ENCODE measurements at regions not wholly inside any gene's neighbourhood (a gene's known extent, or its start where the extent isn't known, plus 50 kb on each side); places are given as distances from the start of the nearest gene placed in this dataset.

GRCh38 chr16:79449900-79450299, 150.6 kb downstream of the MAF start:
- no peak for DNase-seq (ENCODE audit: low spot score)
- no peak overlapping the region for H3K27ac Mint-ChIP-seq
- H3K36me3 Mint-ChIP-seq (ENCODE audit: low read depth), result no peaks in the 10 kb centered on the region
- peaks cover 9% of the 10 kb centered on the region for H3K27me3 Mint-ChIP-seq (ENCODE audit: low read depth)
- H3K4me3 Mint-ChIP-seq, result no peak overlapping the region
- no peaks in the 10 kb centered on the region for H3K9me3 Mint-ChIP-seq
- H3K4me1 Mint-ChIP-seq (ENCODE audit: low read depth), result peaks cover 14% of the 10 kb centered on the region

GRCh38 chr16:79449067-79449769, 151.3 kb downstream of the MAF start:
- Mint-ChIP-seq H3K4me3 (no peak overlapping the region), H3K4me1 (ENCODE audit: low read depth) (peaks cover 14% of the 10 kb centered on the region), H3K9me3 (no peaks in the 10 kb centered on the region), H3K27me3 (ENCODE audit: low read depth) (peaks cover 9% of the 10 kb centered on the region), H3K36me3 (ENCODE audit: low read depth) (no peaks in the 10 kb centered on the region), H3K27ac (no peak overlapping the region)
- DNase-seq (ENCODE audit: low spot score), result no peak

GRCh38 chr16:79444572-79444971, 156.0 kb downstream of the MAF start:
- Mint-ChIP-seq H3K36me3 (ENCODE audit: low read depth) (no peaks in the 10 kb centered on the region), H3K4me3 (no peak overlapping the region), H3K9me3 (no peaks in the 10 kb centered on the region), H3K4me1 (ENCODE audit: low read depth) (no peaks in the 10 kb centered on the region), H3K27me3 (ENCODE audit: low read depth) (peaks cover 8% of the 10 kb centered on the region), H3K27ac (no peak overlapping the region)
- DNase-seq (ENCODE audit: low spot score), result no peak

- Mint-ChIP-seq H3K4me1 (ENCODE audit: low read depth) (no peaks in the 10 kb centered on the region), H3K27me3 (ENCODE audit: low read depth) (no peaks in the 10 kb centered on the region), H3K36me3 (ENCODE audit: low read depth) (no peaks in the 10 kb centered on the region), H3K9me3 (no peaks in the 10 kb centered on the region), H3K4me3 (no peak overlapping the region), H3K27ac (no peak overlapping the region)
- DNase-seq (ENCODE audit: low spot score), result no peak
Measured at GRCh38 chr16:79439901-79440300, 160.6 kb downstream of the MAF start.

- no peaks in the 10 kb centered on the region for H3K36me3 Mint-ChIP-seq (ENCODE audit: low read depth)
- H3K27ac Mint-ChIP-seq, result no peak overlapping the region
- no peak overlapping the region for H3K4me3 Mint-ChIP-seq
- H3K4me1 Mint-ChIP-seq (ENCODE audit: low read depth), result no peaks in the 10 kb centered on the region
- no peaks in the 10 kb centered on the region for H3K9me3 Mint-ChIP-seq
- no peak for DNase-seq (ENCODE audit: low spot score)
- H3K27me3 Mint-ChIP-seq (ENCODE audit: low read depth), result no peaks in the 10 kb centered on the region
Measured at GRCh38 chr16:79437764-79438751, 162.5 kb downstream of the MAF start.

GRCh38 chr16:79436885-79437284, 163.7 kb downstream of the MAF start:
- H3K36me3 Mint-ChIP-seq (ENCODE audit: low read depth), result no peaks in the 10 kb centered on the region
- no peak overlapping the region for H3K4me3 Mint-ChIP-seq
- DNase-seq (ENCODE audit: low spot score), result no peak
- peaks cover 7% of the 10 kb centered on the region for H3K9me3 Mint-ChIP-seq
- no peaks in the 10 kb centered on the region for H3K4me1 Mint-ChIP-seq (ENCODE audit: low read depth)
- no peak overlapping the region for H3K27ac Mint-ChIP-seq
- H3K27me3 Mint-ChIP-seq (ENCODE audit: low read depth), result no peaks in the 10 kb centered on the region

- Mint-ChIP-seq H3K4me3 (no peak overlapping the region), H3K27me3 (ENCODE audit: low read depth) (no peaks in the 10 kb centered on the region), H3K4me1 (ENCODE audit: low read depth) (no peaks in the 10 kb centered on the region), H3K27ac (no peak overlapping the region), H3K36me3 (ENCODE audit: low read depth) (no peaks in the 10 kb centered on the region), H3K9me3 (peaks cover 8% of the 10 kb centered on the region)
- no peak for DNase-seq (ENCODE audit: low spot score)
Measured at GRCh38 chr16:79434771-79435170, 165.8 kb downstream of the MAF start.

GRCh38 chr16:79434092-79434491, 166.4 kb downstream of the MAF start:
- no peak overlapping the region for H3K4me3 Mint-ChIP-seq
- H3K27me3 Mint-ChIP-seq (ENCODE audit: low read depth), result no peaks in the 10 kb centered on the region
- no peaks in the 10 kb centered on the region for H3K36me3 Mint-ChIP-seq (ENCODE audit: low read depth)
- no peak overlapping the region for H3K27ac Mint-ChIP-seq
- no peak for DNase-seq (ENCODE audit: low spot score)
- peaks cover 8% of the 10 kb centered on the region for H3K9me3 Mint-ChIP-seq
- H3K4me1 Mint-ChIP-seq (ENCODE audit: low read depth), result no peaks in the 10 kb centered on the region

GRCh38 chr16:79431923-79432322, 168.6 kb downstream of the MAF start:
- Mint-ChIP-seq H3K36me3 (ENCODE audit: low read depth) (no peaks in the 10 kb centered on the region), H3K27me3 (ENCODE audit: low read depth) (no peaks in the 10 kb centered on the region), H3K9me3 (peaks cover 8% of the 10 kb centered on the region), H3K27ac (no peak overlapping the region), H3K4me3 (no peak overlapping the region), H3K4me1 (ENCODE audit: low read depth) (no peaks in the 10 kb centered on the region)
- no peak for DNase-seq (ENCODE audit: low spot score)

GRCh38 chr16:79430191-79430678, 170.3 kb downstream of the MAF start:
- Mint-ChIP-seq H3K27me3 (ENCODE audit: low read depth) (no peaks in the 10 kb centered on the region), H3K4me1 (ENCODE audit: low read depth) (no peaks in the 10 kb centered on the region)
- no peak for DNase-seq (ENCODE audit: low spot score)

GRCh38 chr16:79429381-79430190, 171.0 kb downstream of the MAF start:
- no peaks in the 10 kb centered on the region for H3K27me3 Mint-ChIP-seq (ENCODE audit: low read depth)

More at GRCh38 chr16:79430191-79430678, 170.3 kb downstream of the MAF start:
- Mint-ChIP-seq H3K36me3 (ENCODE audit: low read depth) (no peaks in the 10 kb centered on the region), H3K9me3 (peaks cover 8% of the 10 kb centered on the region), H3K27ac (no peak overlapping the region), H3K4me3 (no peak overlapping the region)

GRCh38 chr16:79426663-79427062, 173.9 kb downstream of the MAF start:
- H3K36me3 Mint-ChIP-seq (ENCODE audit: low read depth), result no peaks in the 10 kb centered on the region
- H3K27me3 Mint-ChIP-seq (ENCODE audit: low read depth), result no peaks in the 10 kb centered on the region
- no peak overlapping the region for H3K27ac Mint-ChIP-seq
- H3K9me3 Mint-ChIP-seq, result no peaks in the 10 kb centered on the region
- no peak overlapping the region for H3K4me3 Mint-ChIP-seq
- no peaks in the 10 kb centered on the region for H3K4me1 Mint-ChIP-seq (ENCODE audit: low read depth)
- DNase-seq (ENCODE audit: low spot score), result no peak

More at GRCh38 chr16:79429381-79430190, 171.0 kb downstream of the MAF start:
- Mint-ChIP-seq H3K4me1 (ENCODE audit: low read depth) (no peaks in the 10 kb centered on the region), H3K4me3 (no peak overlapping the region), H3K9me3 (peaks cover 8% of the 10 kb centered on the region), H3K27ac (no peak overlapping the region), H3K36me3 (ENCODE audit: low read depth) (no peaks in the 10 kb centered on the region)
- DNase-seq (ENCODE audit: low spot score), result no peak

GRCh38 chr16:79422064-79422463, 178.5 kb downstream of the MAF start:
- H3K27ac Mint-ChIP-seq, result no peak overlapping the region
- H3K4me1 Mint-ChIP-seq (ENCODE audit: low read depth), result peaks cover 3% of the 10 kb centered on the region
- H3K9me3 Mint-ChIP-seq, result no peaks in the 10 kb centered on the region
- no peaks in the 10 kb centered on the region for H3K27me3 Mint-ChIP-seq (ENCODE audit: low read depth)
- DNase-seq (ENCODE audit: low spot score), result no peak
- no peak overlapping the region for H3K4me3 Mint-ChIP-seq
- H3K36me3 Mint-ChIP-seq (ENCODE audit: low read depth), result no peaks in the 10 kb centered on the region
